ENCODE measurements at regions not wholly inside any gene's neighbourhood (a gene's known extent, or its start where the extent isn't known, plus 50 kb on each side); places are given as distances from the start of the nearest gene placed in this dataset.

GRCh38 chr4:123577225-123577906 is 180.8 kb downstream of the SPRY1 start:
- no peak for TF ChIP-seq CTCF (IDR thresholded peaks at IDR 0.05)
- no peak for TF ChIP-seq EP300 (IDR thresholded peaks at IDR 0.05)
